Hepatocyte (in vitro differentiated cells): ENCODE measurements at regions not wholly inside any gene's neighbourhood (a gene's known extent, or its start where the extent isn't known, plus 50 kb on each side); places are given as distances from the start of the nearest gene placed in this dataset.

ENCODE experiments used
- DNase-seq: peaks from one replicate; pipeline ENCODE4 v3.0.0-alpha.2; 2016; ENCODE audit warnings: low spot score
- H2AFZ ChIP-seq: fragments of 200-600 bp; sonication (generic); 2 replicates; pipeline ENCODE4 v1.6.0; 2016; ENCODE audit warnings: antibody characterized with exemption, mild to moderate bottlenecking
- H3K27ac ChIP-seq: fragments of 200-600 bp; sonication (generic); 2 replicates; pipeline ENCODE4 v1.5.1; 2016; ENCODE audit warnings: mild to moderate bottlenecking
- H3K27me3 ChIP-seq: fragments of 200-600 bp; sonication (generic); 2 replicates; pipeline ENCODE4 v1.6.1; 2016
- H3K36me3 ChIP-seq: fragments of 200-600 bp; sonication (generic); replicated peaks from 2 replicates; pipeline ENCODE4 v1.5.1; 2016; ENCODE audit warnings: low read depth; ENCODE audit not compliant: insufficient read depth
- H3K4me1 ChIP-seq: fragments of 200-600 bp; sonication (generic); 2 replicates; pipeline ENCODE4 v1.5.1; 2016; ENCODE audit warnings: mild to moderate bottlenecking, moderate library complexity; ENCODE audit not compliant: insufficient read depth
- H3K4me2 ChIP-seq: fragments of 200-600 bp; sonication (generic); 2 replicates; pipeline ENCODE4 v1.6.0; 2016
- H3K4me3 ChIP-seq: fragments of 200-600 bp; sonication (generic); 2 replicates; pipeline ENCODE4 v1.5.1; 2016; ENCODE audit warnings: mild to moderate bottlenecking
- H3K79me2 ChIP-seq: fragments of 200-600 bp; sonication (generic); 2 replicates; pipeline ENCODE4 v1.6.0; 2017; ENCODE audit warnings: mild to moderate bottlenecking
- H3K9me2 ChIP-seq: fragments of 200-600 bp; sonication (generic); replicated peaks from 2 replicates; pipeline ENCODE4 v1.6.0; 2017; ENCODE audit warnings: mild to moderate bottlenecking; ENCODE audit not compliant: insufficient read depth
- H3K9me3 ChIP-seq: fragments of 200-600 bp; sonication (generic); 2 replicates; pipeline ENCODE4 v1.5.1; 2016; ENCODE audit warnings: low read depth, mild to moderate bottlenecking
- H4K20me1 ChIP-seq: fragments of 200-600 bp; sonication (generic); 2 replicates; pipeline ENCODE4 v1.6.0; 2016; ENCODE audit warnings: mild to moderate bottlenecking; ENCODE audit not compliant: insufficient read depth, poor library complexity, severe bottlenecking
- EZH2 ChIP-seq: fragments of 200-600 bp; sonication (generic); IDR thresholded peaks from 2 replicates; pipeline ENCODE4 v1.6.1; 2016; ENCODE audit warnings: antibody characterized with exemption, mild to moderate bottlenecking, borderline replicate concordance
- EZH2phosphoT487 ChIP-seq: fragments of 200-600 bp; sonication (generic); IDR thresholded peaks from one replicate; pipeline ENCODE4 v1.6.1; 2018; ENCODE audit warnings: antibody characterized with exemption, mild to moderate bottlenecking, low read depth, moderate library complexity; ENCODE audit not compliant: unreplicated experiment, severe bottlenecking
- WGBS: methylation state at CpG from one replicate; pipeline ENCODE4 v1.1.6; 2016; ENCODE audit warnings: low lambda C conversion rate; ENCODE audit errors: missing lambda C conversion rate; 5-methylcytosine and 5-hydroxymethylcytosine counted together
- TF ChIP-seq, protein P1 (sequence below): fragments of 200-600 bp; sonication (generic); IDR thresholded peaks from 2 replicates; pipeline ENCODE4 v1.5.1; 2016; ENCODE audit warnings: antibody characterized with exemption, mild to moderate bottlenecking; ENCODE audit not compliant: poor library complexity

GRCh38 chr18:27250471-27250870 lies 65.4 kb upstream of the CHST9 start:
- no peak overlapping the region for H2AFZ ChIP-seq

DNA sequence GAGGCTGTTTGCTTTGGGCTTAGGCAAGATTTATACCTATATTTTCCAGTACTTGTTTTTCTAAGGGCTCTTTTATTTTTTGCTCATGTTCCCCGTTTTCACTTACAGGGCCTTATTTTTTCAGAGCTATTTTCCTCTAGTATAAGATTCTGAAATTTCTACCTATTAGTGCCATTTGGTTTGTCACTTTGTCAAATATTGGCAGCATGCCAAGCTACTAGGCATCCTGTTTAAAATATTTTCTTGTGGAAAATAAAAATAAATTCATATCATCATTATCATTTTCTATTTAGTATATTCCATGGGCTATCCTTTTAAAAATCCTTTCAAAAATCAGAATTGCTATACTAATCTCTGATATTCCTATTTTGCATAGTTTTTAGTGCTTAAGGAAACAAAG lies 64.8 kb upstream of the CHST9 start:
- WGBS, result 90% methylated on average over 1 of the region's 1 CpG
- Histone ChIP-seq H3K27ac (no peak overlapping the region), H3K4me1 (no peaks in the 10 kb centered on the region)

More at GRCh38 chr18:27250471-27250870, 65.4 kb upstream of the CHST9 start:
- H3K27me3 ChIP-seq, result no peaks in the 10 kb centered on the region
- H3K4me2 ChIP-seq, result no peak overlapping the region
- no peaks in the 10 kb centered on the region for H3K4me1 ChIP-seq
- 96% methylated on average over 2 of the region's 2 CpGs for WGBS
- TF ChIP-seq EZH2phosphoT487 (no peak), EZH2 (no peak)
- TF ChIP-seq, protein P1, sequence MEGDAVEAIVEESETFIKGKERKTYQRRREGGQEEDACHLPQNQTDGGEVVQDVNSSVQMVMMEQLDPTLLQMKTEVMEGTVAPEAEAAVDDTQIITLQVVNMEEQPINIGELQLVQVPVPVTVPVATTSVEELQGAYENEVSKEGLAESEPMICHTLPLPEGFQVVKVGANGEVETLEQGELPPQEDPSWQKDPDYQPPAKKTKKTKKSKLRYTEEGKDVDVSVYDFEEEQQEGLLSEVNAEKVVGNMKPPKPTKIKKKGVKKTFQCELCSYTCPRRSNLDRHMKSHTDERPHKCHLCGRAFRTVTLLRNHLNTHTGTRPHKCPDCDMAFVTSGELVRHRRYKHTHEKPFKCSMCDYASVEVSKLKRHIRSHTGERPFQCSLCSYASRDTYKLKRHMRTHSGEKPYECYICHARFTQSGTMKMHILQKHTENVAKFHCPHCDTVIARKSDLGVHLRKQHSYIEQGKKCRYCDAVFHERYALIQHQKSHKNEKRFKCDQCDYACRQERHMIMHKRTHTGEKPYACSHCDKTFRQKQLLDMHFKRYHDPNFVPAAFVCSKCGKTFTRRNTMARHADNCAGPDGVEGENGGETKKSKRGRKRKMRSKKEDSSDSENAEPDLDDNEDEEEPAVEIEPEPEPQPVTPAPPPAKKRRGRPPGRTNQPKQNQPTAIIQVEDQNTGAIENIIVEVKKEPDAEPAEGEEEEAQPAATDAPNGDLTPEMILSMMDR, result no peak
- H3K36me3 ChIP-seq, result no peaks in the 10 kb centered on the region
- no peaks in the 10 kb centered on the region for H3K79me2 ChIP-seq
- H3K9me3 ChIP-seq, result no peaks in the 10 kb centered on the region
- H3K4me3 ChIP-seq, result no peak overlapping the region
- no peaks in the 10 kb centered on the region for H4K20me1 ChIP-seq
- H3K9me2 ChIP-seq, result no peaks in the 10 kb centered on the region
- no peak overlapping the region for H3K27ac ChIP-seq
- DNase-seq, result no peak

GRCh38 chr18:27244259-27244658 lies 59.2 kb upstream of the CHST9 start:
- Histone ChIP-seq H3K27me3 (no peaks in the 10 kb centered on the region), H3K9me2 (no peaks in the 10 kb centered on the region), H3K79me2 (no peaks in the 10 kb centered on the region), H3K4me2 (no peak overlapping the region), H4K20me1 (no peaks in the 10 kb centered on the region), H3K4me1 (no peaks in the 10 kb centered on the region), H3K4me3 (no peak overlapping the region), H2AFZ (no peak overlapping the region), H3K9me3 (no peaks in the 10 kb centered on the region), H3K27ac (no peak overlapping the region), H3K36me3 (no peaks in the 10 kb centered on the region)
- DNase-seq, result no peak
- WGBS, result 93% methylated on average over 4 of the region's 4 CpGs
- TF ChIP-seq EZH2phosphoT487 (no peak), EZH2 (no peak)
- TF ChIP-seq, protein P1, result no peak

More for the DNA sequence above, 64.8 kb upstream of the CHST9 start:
- no peaks in the 10 kb centered on the region for H3K27me3 ChIP-seq
- no peak overlapping the region for H2AFZ ChIP-seq
- H3K9me2 ChIP-seq, result no peaks in the 10 kb centered on the region
- no peaks in the 10 kb centered on the region for H3K36me3 ChIP-seq
- no peak overlapping the region for H3K4me3 ChIP-seq
- H3K9me3 ChIP-seq, result no peaks in the 10 kb centered on the region
- no peaks in the 10 kb centered on the region for H4K20me1 ChIP-seq
- H3K79me2 ChIP-seq, result no peaks in the 10 kb centered on the region
- no peak overlapping the region for H3K4me2 ChIP-seq
- DNase-seq, result no peak
- TF ChIP-seq EZH2 (no peak), EZH2phosphoT487 (no peak)
- TF ChIP-seq, protein P1, result no peak

GRCh38 chr18:27242392-27243047 lies 57.4 kb upstream of the CHST9 start:
- no peak for TF ChIP-seq EZH2
- Histone ChIP-seq H3K9me3 (no peaks in the 10 kb centered on the region), H3K4me2 (no peak overlapping the region), H3K4me1 (no peaks in the 10 kb centered on the region), H3K27ac (no peak overlapping the region), H3K36me3 (no peaks in the 10 kb centered on the region), H3K4me3 (no peak overlapping the region), H4K20me1 (no peaks in the 10 kb centered on the region), H2AFZ (no peak overlapping the region), H3K9me2 (no peaks in the 10 kb centered on the region), H3K27me3 (no peaks in the 10 kb centered on the region), H3K79me2 (no peaks in the 10 kb centered on the region)
- DNase-seq, result no peak
- whole genome bisulfite sequencing, result 60% methylated on average over 5 of the region's 5 CpGs
